ENCODE measurements at regions not wholly inside any gene's neighbourhood (a gene's known extent, or its start where the extent isn't known, plus 50 kb on each side); places are given as distances from the start of the nearest gene placed in this dataset.

DNA sequence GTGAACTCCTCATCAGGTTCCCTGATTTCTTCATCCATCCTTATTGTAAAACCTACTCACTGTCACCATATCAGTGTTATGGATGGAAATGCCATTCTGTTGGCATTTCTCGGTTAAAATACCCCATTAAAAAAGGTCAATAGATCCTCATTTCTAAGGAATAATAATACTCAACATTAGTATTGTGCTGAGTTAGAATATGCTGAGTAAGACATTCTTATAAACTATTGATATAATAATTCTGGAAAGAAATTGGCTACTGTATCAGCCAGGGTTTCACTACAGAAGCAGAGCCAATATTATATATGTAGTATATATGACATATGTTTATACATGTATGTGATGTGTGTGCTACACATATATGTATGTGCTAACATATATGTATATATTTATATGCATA is 95.4 kb upstream of the KCNH8 start:
- Histone ChIP-seq H2AFZ (ENCODE audit: low read depth, low read length) (no peak overlapping the region), H3K9ac (ENCODE audit: insufficient read depth in 1 of 2, low read depth in 2 of 2, low read length in 2 of 2) (no peak overlapping the region), H3K79me2 (ENCODE audit: control insufficient read depth, insufficient read depth, low read length) (no peaks in the 10 kb centered on the region), H3K4me3 (no peak overlapping the region), H3K27ac (ENCODE audit: extremely low read depth, low read depth, low read length) (no peak overlapping the region), H3K4me2 (ENCODE audit: insufficient read depth, low read length) (no peak overlapping the region), H3K36me3 (ENCODE audit: control insufficient read depth, insufficient read depth, low read length) (no peaks in the 10 kb centered on the region), H3K9me3 (replicated peaks; ENCODE audit: control insufficient read depth, insufficient read depth, low read depth, low read length) (0 out of 2 replicates have a peak, but pooled peaks cover 4% of the 10 kb centered on the region), H4K20me1 (replicated peaks; ENCODE audit: control insufficient read depth, insufficient read depth, low read length) (no peaks in the 10 kb centered on the region), H3K4me1 (replicated peaks in 1 of 2; ENCODE audit: control insufficient read depth in 2 of 2, insufficient read depth in 2 of 2, low read length in 2 of 2) (no peaks in the 10 kb centered on the region), H3K27me3 (ENCODE audit: control insufficient read depth in 2 of 2, insufficient read depth in 2 of 2, low read length in 2 of 2) (no peaks in the 10 kb centered on the region), H3K9me1 (ENCODE audit: control insufficient read depth, insufficient read depth, low read length) (no peaks in the 10 kb centered on the region)
- no TSS peak for BruUV-seq (replicated peaks)
- WGBS (ENCODE audit: insufficient coverage, low coverage, missing lambda C conversion rate): 0% methylated on average over 1 of the region's 1 CpG
- ChIA-PET CTCF (ENCODE audit: low intra/inter-chr PET ratio) (no interaction called here), POLR2A (no interaction called here)
- ATAC-seq: no peak
- DNase-seq (ENCODE audit: extremely low read depth in 1 of 4, low spot score in 3 of 4): no peak
- in situ Hi-C loops (cut with MboI): no loop called here
- intact Hi-C loops (cut with micrococcal nuclease): no loop called here
- no peak for TF ChIP-seq SREBF1 (IDR thresholded peaks at IDR 0.05; ENCODE audit: borderline replicate concordance, low read depth, low read length)
- TF ChIP-seq C11orf30 (IDR thresholded peaks at IDR 0.05; ENCODE audit: low read depth): peak; percentile 64
- TF ChIP-seq FOS (IDR thresholded peaks at IDR 0.05; ENCODE audit: extremely low read depth, insufficient read length): no peak
- TF ChIP-seq MAFF (IDR thresholded peaks at IDR 0.05; ENCODE audit: low read length): peak; percentile 80
- TF ChIP-seq, protein P1, sequence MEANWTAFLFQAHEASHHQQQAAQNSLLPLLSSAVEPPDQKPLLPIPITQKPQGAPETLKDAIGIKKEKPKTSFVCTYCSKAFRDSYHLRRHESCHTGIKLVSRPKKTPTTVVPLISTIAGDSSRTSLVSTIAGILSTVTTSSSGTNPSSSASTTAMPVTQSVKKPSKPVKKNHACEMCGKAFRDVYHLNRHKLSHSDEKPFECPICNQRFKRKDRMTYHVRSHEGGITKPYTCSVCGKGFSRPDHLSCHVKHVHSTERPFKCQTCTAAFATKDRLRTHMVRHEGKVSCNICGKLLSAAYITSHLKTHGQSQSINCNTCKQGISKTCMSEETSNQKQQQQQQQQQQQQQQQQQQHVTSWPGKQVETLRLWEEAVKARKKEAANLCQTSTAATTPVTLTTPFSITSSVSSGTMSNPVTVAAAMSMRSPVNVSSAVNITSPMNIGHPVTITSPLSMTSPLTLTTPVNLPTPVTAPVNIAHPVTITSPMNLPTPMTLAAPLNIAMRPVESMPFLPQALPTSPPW (CRISPR knock-in tag; IDR thresholded peaks at IDR 0.05): no peak
- peak; percentile 82 for TF ChIP-seq MAFK (IDR thresholded peaks at IDR 0.05; ENCODE audit: low read length)
- peak; percentile 71 for TF ChIP-seq MAFG (tag; conservative IDR thresholded peaks at IDR 0.05)
- TF ChIP-seq ZNF316 (IDR thresholded peaks at IDR 0.05): peak; percentile 83
- FAIRE-seq: no peak

Data from K562 (cell line).